Peyer's patch (tissue), 4 donors: ENCODE measurements at regions not wholly inside any gene's neighbourhood (a gene's known extent, or its start where the extent isn't known, plus 50 kb on each side); places are given as distances from the start of the nearest gene placed in this dataset.

ENCODE experiments used
- CTCF ChIP-seq, 6 experiments: fragments of 450-650 bp in 4 of 6; fragments of 200-600 bp in 2 of 6; sonication (generic) in 1 of 6; IDR thresholded peaks; one replicate each; pipeline ENCODE4 v1.5.1; 2017 to 2019; ENCODE audit warnings: antibody characterized with exemption in 6 of 6, mild to moderate bottlenecking in 3 of 6, moderate library complexity in 1 of 6
- POLR2A ChIP-seq, 2 donors: fragments of 450-650 bp; IDR thresholded peaks; one replicate each; pipeline ENCODE4 v1.5.1; 2017; ENCODE audit warnings: antibody characterized with exemption in 2 of 2, mild to moderate bottlenecking in 2 of 2, moderate library complexity in 2 of 2

DNA sequence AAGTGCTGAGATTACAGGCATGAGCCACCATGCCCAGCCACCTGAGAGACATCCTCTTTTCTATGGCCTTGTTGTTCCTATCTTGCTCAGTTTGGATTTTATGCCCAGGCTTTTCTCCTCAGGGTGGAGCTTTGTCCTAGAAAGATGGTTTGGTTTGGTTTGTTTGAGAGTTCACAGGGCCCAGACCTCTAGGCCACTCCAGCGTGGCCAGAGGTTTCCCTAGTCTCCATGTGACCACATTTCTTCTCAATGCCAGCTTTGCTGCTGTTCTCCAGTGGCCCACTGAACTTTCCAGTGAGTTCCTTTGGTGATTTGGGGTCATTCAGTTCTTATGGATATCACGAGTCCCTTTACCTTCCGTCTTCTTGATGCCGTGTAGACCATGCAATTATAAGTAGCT is 92.6 kb upstream of the SERBP1 start:
- no peak for TF ChIP-seq CTCF (IDR thresholded peaks at IDR 0.05)
- TF ChIP-seq POLR2A (IDR thresholded peaks at IDR 0.05) = no peak
